ENCODE measurements at regions not wholly inside any gene's neighbourhood (a gene's known extent, or its start where the extent isn't known, plus 50 kb on each side); places are given as distances from the start of the nearest gene placed in this dataset.

DNA sequence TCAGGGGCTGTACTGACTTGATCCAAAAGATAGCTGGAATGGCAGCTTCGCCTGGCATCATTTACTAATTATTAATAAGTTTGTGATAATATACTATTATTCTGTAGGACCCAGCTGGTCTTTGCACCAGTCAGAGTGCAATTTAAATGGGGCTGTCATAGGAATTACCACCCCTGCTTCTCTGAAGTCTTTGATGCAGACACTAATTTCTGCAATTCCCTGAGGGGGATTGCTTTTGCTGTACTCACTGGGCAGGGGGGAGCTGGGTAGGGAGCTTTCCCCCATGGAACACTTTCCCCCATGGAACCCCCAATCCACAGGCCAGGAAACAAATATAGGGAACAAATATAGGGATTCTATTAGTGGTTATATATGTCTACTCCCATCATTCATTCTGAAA, 54.9 kb upstream of the TSKU start:
- dilution Hi-C loops (cut with MboI; ENCODE audit: extremely low pct_ligation_motif_present, low sequenced_read_pairs): no loop called here
- no peak overlapping the region for H2AFZ ChIP-seq (ENCODE audit: control insufficient read depth, low read length)
- H3K27ac ChIP-seq (ENCODE audit: control insufficient read depth, insufficient read depth, low read length): no peak overlapping the region
- FAIRE-seq: no peak
- H3K27me3 ChIP-seq (ENCODE audit: control insufficient read depth, extremely low read depth, insufficient read depth, low read length): peaks cover 11% of the 10 kb centered on the region
- H3K4me1 ChIP-seq (ENCODE audit: control insufficient read depth, extremely low read depth, insufficient read depth, low read length): no peaks in the 10 kb centered on the region
- H4K20me1 ChIP-seq (ENCODE audit: control insufficient read depth, extremely low read depth, insufficient read depth, low read length): no peaks in the 10 kb centered on the region
- H3K9me1 ChIP-seq (ENCODE audit: control insufficient read depth, extremely low read depth, insufficient read depth, low read length): no peaks in the 10 kb centered on the region
- no peak overlapping the region for H3K4me2 ChIP-seq (ENCODE audit: control insufficient read depth, extremely low read depth, insufficient read depth, low read depth, low read length)
- no peak overlapping the region for H3K4me3 ChIP-seq (ENCODE audit: control insufficient read depth in 2 of 3, extremely low read depth in 1 of 3, insufficient read depth in 2 of 3, low read depth in 1 of 3, low read length in 3 of 3)
- no peak for DNase-seq (ENCODE audit: low read depth, low spot score)
- TF ChIP-seq, protein P1, sequence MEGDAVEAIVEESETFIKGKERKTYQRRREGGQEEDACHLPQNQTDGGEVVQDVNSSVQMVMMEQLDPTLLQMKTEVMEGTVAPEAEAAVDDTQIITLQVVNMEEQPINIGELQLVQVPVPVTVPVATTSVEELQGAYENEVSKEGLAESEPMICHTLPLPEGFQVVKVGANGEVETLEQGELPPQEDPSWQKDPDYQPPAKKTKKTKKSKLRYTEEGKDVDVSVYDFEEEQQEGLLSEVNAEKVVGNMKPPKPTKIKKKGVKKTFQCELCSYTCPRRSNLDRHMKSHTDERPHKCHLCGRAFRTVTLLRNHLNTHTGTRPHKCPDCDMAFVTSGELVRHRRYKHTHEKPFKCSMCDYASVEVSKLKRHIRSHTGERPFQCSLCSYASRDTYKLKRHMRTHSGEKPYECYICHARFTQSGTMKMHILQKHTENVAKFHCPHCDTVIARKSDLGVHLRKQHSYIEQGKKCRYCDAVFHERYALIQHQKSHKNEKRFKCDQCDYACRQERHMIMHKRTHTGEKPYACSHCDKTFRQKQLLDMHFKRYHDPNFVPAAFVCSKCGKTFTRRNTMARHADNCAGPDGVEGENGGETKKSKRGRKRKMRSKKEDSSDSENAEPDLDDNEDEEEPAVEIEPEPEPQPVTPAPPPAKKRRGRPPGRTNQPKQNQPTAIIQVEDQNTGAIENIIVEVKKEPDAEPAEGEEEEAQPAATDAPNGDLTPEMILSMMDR (optimal IDR thresholded peaks at IDR 0.05 in 1 of 3, IDR thresholded peaks at IDR 0.05 in 1 of 3, conservative IDR thresholded peaks at IDR 0.05 in 1 of 3; ENCODE audit: extremely low read depth in 1 of 3, insufficient read depth in 2 of 3, low read length in 3 of 3): no peak
- no peak for TF ChIP-seq EZH2 (IDR thresholded peaks at IDR 0.05; ENCODE audit: low read length)
- H3K9me3 ChIP-seq (ENCODE audit: control insufficient read depth, low read depth, low read length): no peaks in the 10 kb centered on the region
- H3K9ac ChIP-seq (ENCODE audit: control insufficient read depth, extremely low read depth, insufficient read depth, low read length): no peak overlapping the region
- no peaks in the 10 kb centered on the region for H3K36me3 ChIP-seq (ENCODE audit: control insufficient read depth in 2 of 2, extremely low read depth in 1 of 2, insufficient read depth in 2 of 2, low read length in 2 of 2)
- no peaks in the 10 kb centered on the region for H3K79me2 ChIP-seq (ENCODE audit: control insufficient read depth, insufficient read depth, low read length)

DNA sequence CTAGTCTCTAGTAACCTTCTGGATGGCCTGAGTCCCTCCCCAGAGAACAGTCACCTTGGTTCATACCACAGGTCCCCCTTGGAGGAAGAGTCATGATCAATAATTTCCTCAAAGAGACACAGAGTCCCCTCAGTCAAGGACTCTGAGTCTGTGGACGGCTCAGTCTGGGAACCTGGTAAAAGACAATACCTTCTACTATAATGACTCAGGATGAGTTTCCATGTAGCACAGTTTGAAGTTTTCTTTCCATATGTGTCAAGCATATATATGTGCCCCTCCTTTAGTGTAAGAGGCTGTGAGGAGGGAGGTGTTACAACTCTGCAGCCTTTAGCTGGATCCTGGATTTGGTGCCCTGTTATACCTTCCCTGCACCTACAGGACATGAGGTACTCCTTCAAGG, 54.4 kb upstream of the TSKU start:
- no peaks in the 10 kb centered on the region for H3K36me3 ChIP-seq (ENCODE audit: control insufficient read depth in 2 of 2, extremely low read depth in 1 of 2, insufficient read depth in 2 of 2, low read length in 2 of 2)
- no peaks in the 10 kb centered on the region for H4K20me1 ChIP-seq (ENCODE audit: control insufficient read depth, extremely low read depth, insufficient read depth, low read length)
- peaks cover 7% of the 10 kb centered on the region for H3K27me3 ChIP-seq (ENCODE audit: control insufficient read depth, extremely low read depth, insufficient read depth, low read length)
- H3K4me3 ChIP-seq (ENCODE audit: control insufficient read depth in 2 of 3, extremely low read depth in 1 of 3, insufficient read depth in 2 of 3, low read depth in 1 of 3, low read length in 3 of 3): no peak overlapping the region
- DNase-seq (ENCODE audit: low read depth, low spot score) (no peak), FAIRE-seq (no peak)
- TF ChIP-seq EZH2 (IDR thresholded peaks at IDR 0.05; ENCODE audit: low read length): no peak
- TF ChIP-seq, protein P1 (optimal IDR thresholded peaks at IDR 0.05 in 1 of 3, IDR thresholded peaks at IDR 0.05 in 1 of 3, conservative IDR thresholded peaks at IDR 0.05 in 1 of 3; ENCODE audit: extremely low read depth in 1 of 3, insufficient read depth in 2 of 3, low read length in 3 of 3): no peak
- no peak overlapping the region for H2AFZ ChIP-seq (ENCODE audit: control insufficient read depth, low read length)
- dilution Hi-C loops (cut with MboI; ENCODE audit: extremely low pct_ligation_motif_present, low sequenced_read_pairs): no loop called here
- no peaks in the 10 kb centered on the region for H3K4me1 ChIP-seq (ENCODE audit: control insufficient read depth, extremely low read depth, insufficient read depth, low read length)
- no peaks in the 10 kb centered on the region for H3K9me3 ChIP-seq (ENCODE audit: control insufficient read depth, low read depth, low read length)
- no peak overlapping the region for H3K27ac ChIP-seq (ENCODE audit: control insufficient read depth, insufficient read depth, low read length)
- no peaks in the 10 kb centered on the region for H3K79me2 ChIP-seq (ENCODE audit: control insufficient read depth, insufficient read depth, low read length)
- H3K4me2 ChIP-seq (ENCODE audit: control insufficient read depth, extremely low read depth, insufficient read depth, low read depth, low read length): no peak overlapping the region
- H3K9me1 ChIP-seq (ENCODE audit: control insufficient read depth, extremely low read depth, insufficient read depth, low read length): no peaks in the 10 kb centered on the region
- no peak overlapping the region for H3K9ac ChIP-seq (ENCODE audit: control insufficient read depth, extremely low read depth, insufficient read depth, low read length)

Measured in keratinocyte (primary cell).